ENCODE measurements at regions not wholly inside any gene's neighbourhood (a gene's known extent, or its start where the extent isn't known, plus 50 kb on each side); places are given as distances from the start of the nearest gene placed in this dataset.

- 85 to 86% methylated on average over 1 of the region's 1 CpG for WGBS, 2 donors
- intact Hi-C loops (cut with DNase I) = no loop called here
Observed at GRCh38 chr15:36265422-36265821, 314.0 kb upstream of the CDIN1 start.

GRCh38 chr15:36271048-36271447 lies 308.4 kb upstream of the CDIN1 start:
- no peak for DNase-seq
- H3K27ac ChIP-seq = no peak overlapping the region
- TF ChIP-seq CTCF (IDR thresholded peaks at IDR 0.05) (no peak), POLR2A (IDR thresholded peaks at IDR 0.05) (no peak)
- 85 to 86% methylated on average over 3 to 5 of the region's 5 CpGs for WGBS, 2 donors
- no peaks in the 10 kb centered on the region for H3K4me1 ChIP-seq
- no peaks in the 10 kb centered on the region for H3K36me3 ChIP-seq
- no peak overlapping the region for H3K4me3 ChIP-seq
- no peaks in the 10 kb centered on the region for H3K9me3 ChIP-seq
- intact Hi-C loops (cut with DNase I) = no loop called here
- H3K27me3 ChIP-seq = no peaks in the 10 kb centered on the region

More at GRCh38 chr15:36265422-36265821, 314.0 kb upstream of the CDIN1 start:
- H3K4me3 ChIP-seq = no peak overlapping the region
- H3K27ac ChIP-seq = no peak overlapping the region
- no peaks in the 10 kb centered on the region for H3K36me3 ChIP-seq
- H3K27me3 ChIP-seq = no peaks in the 10 kb centered on the region
- TF ChIP-seq POLR2A (IDR thresholded peaks at IDR 0.05) = no peak
- TF ChIP-seq CTCF (IDR thresholded peaks at IDR 0.05) = no peak
- H3K4me1 ChIP-seq = no peaks in the 10 kb centered on the region
- DNase-seq = no peak
- no peaks in the 10 kb centered on the region for H3K9me3 ChIP-seq

- no peak for DNase-seq
- WGBS, 2 donors = 46 to 51% methylated on average over 2 of the region's 2 CpGs
- H3K27me3 ChIP-seq = no peaks in the 10 kb centered on the region
- TF ChIP-seq POLR2A (IDR thresholded peaks at IDR 0.05) = no peak
- TF ChIP-seq CTCF (IDR thresholded peaks at IDR 0.05) = no peak
- intact Hi-C loops (cut with DNase I) = no loop called here
- peaks cover 0 to 23% (median 7%) of the 10 kb centered on the region in 3 donors for H3K9me3 ChIP-seq
- H3K36me3 ChIP-seq = no peaks in the 10 kb centered on the region
- H3K4me3 ChIP-seq = no peak overlapping the region
- H3K27ac ChIP-seq = no peak overlapping the region
- H3K4me1 ChIP-seq = no peaks in the 10 kb centered on the region
Observed at GRCh38 chr15:36275656-36276055, 303.8 kb upstream of the CDIN1 start.

- WGBS, 2 donors = 58% methylated on average over 1 of the region's 1 CpG; no CpG with 5 or more reads in 1 of the 2 donors
- peaks cover 0 to 23% (median 7%) of the 10 kb centered on the region in 3 donors for H3K9me3 ChIP-seq
- H3K27me3 ChIP-seq = no peaks in the 10 kb centered on the region
- no peaks in the 10 kb centered on the region for H3K4me1 ChIP-seq
- H3K36me3 ChIP-seq = no peaks in the 10 kb centered on the region
- H3K4me3 ChIP-seq = no peak overlapping the region
- no peak for DNase-seq
- no peak for TF ChIP-seq POLR2A (IDR thresholded peaks at IDR 0.05)
- no peak for TF ChIP-seq CTCF (IDR thresholded peaks at IDR 0.05)
- no peak overlapping the region for H3K27ac ChIP-seq
- intact Hi-C loops (cut with DNase I) = no loop called here
Observed at GRCh38 chr15:36278219-36278618, 301.2 kb upstream of the CDIN1 start.

- TF ChIP-seq POLR2A (IDR thresholded peaks at IDR 0.05) (no peak), CTCF (IDR thresholded peaks at IDR 0.05) (no peak)
- H3K36me3 ChIP-seq = no peaks in the 10 kb centered on the region
- intact Hi-C loops (cut with DNase I) = no loop called here
- H3K4me3 ChIP-seq = no peak overlapping the region
- peaks cover 0 to 17% (median 0%) of the 10 kb centered on the region in 3 donors for H3K9me3 ChIP-seq
- no peaks in the 10 kb centered on the region for H3K4me1 ChIP-seq
- no peak for DNase-seq
- no peaks in the 10 kb centered on the region for H3K27me3 ChIP-seq
- H3K27ac ChIP-seq = no peak overlapping the region
- WGBS, 2 donors = 20 to 50% methylated on average over 1 of the region's 1 CpG
Observed at GRCh38 chr15:36282821-36283220, 296.6 kb upstream of the CDIN1 start.

Data from esophagus squamous epithelium (tissue), 5 donors.